Upper lobe of right lung (tissue), 1 donor: ENCODE measurements at regions not wholly inside any gene's neighbourhood (a gene's known extent, or its start where the extent isn't known, plus 50 kb on each side); places are given as distances from the start of the nearest gene placed in this dataset.

Source experiments
- ATAC-seq: fragments of 200-7000 bp; cut with Tn5 transposase; one replicate; pipeline ENCODE4 v1.9.1; 2020; ENCODE audit warnings: mild to moderate bottlenecking, moderate library complexity
- DNase-seq: peaks from one replicate; pipeline ENCODE4 v3.0.0-alpha.2; 2020
- H3K27ac ChIP-seq: fragments of 200-600 bp; one replicate; pipeline ENCODE4 v1.8.0; 2022
- H3K27me3 ChIP-seq: fragments of 200-600 bp; one replicate; pipeline ENCODE4 v1.8.0; 2022; ENCODE audit warnings: mild to moderate bottlenecking
- H3K36me3 ChIP-seq: fragments of 200-600 bp; one replicate; pipeline ENCODE4 v1.8.0; 2022
- H3K4me1 ChIP-seq: fragments of 200-600 bp; one replicate; pipeline ENCODE4 v1.8.0; 2022
- H3K4me3 ChIP-seq: fragments of 200-600 bp; one replicate; pipeline ENCODE4 v1.8.0; 2022; ENCODE audit warnings: mild to moderate bottlenecking
- H3K9me3 ChIP-seq: fragments of 200-600 bp; one replicate; pipeline ENCODE4 v1.8.0; 2022
- intact Hi-C: fragments of 100-400 bp; cut with DNase I; formaldehyde crosslinking; loops from one replicate; pipeline ENCODE4 v1.11.0; 2022
- TF ChIP-seq, protein P1 (sequence below): fragments of 200-600 bp; IDR thresholded peaks from one replicate; pipeline ENCODE4 v1.8.0; 2022; ENCODE audit warnings: antibody characterized with exemption
- donor health status: DM: no; HTN: yes; CAD: no; lungs with severe emphysema.

DNA sequence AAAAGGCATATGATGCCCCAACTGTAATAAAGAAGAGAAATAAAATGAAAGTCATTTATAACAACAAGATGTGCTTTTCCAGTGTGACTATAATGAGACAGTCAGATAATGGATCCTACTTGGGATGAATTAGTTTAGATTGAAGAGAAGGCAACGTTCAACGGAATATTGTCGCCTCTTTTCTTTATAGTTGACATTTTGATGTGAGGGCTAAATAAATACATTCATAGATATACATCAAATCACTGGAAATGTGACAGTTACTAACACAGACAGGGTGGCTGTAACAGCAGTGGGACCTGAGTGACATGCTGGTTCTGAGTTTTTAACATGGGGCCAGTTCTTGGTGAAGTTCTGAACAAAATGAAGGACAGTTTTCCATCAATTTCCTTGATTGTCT, 61.1 kb upstream of the ATP2B2 start:
- no peak for DNase-seq
- Histone ChIP-seq H3K4me1 (no peaks in the 10 kb centered on the region), H3K9me3 (no peaks in the 10 kb centered on the region), H3K27ac (no peak overlapping the region), H3K27me3 (peaks cover 3% of the 10 kb centered on the region), H3K4me3 (no peak overlapping the region), H3K36me3 (no peaks in the 10 kb centered on the region)
- intact Hi-C loops: no loop called here
- no peak for ATAC-seq
- TF ChIP-seq, protein P1, sequence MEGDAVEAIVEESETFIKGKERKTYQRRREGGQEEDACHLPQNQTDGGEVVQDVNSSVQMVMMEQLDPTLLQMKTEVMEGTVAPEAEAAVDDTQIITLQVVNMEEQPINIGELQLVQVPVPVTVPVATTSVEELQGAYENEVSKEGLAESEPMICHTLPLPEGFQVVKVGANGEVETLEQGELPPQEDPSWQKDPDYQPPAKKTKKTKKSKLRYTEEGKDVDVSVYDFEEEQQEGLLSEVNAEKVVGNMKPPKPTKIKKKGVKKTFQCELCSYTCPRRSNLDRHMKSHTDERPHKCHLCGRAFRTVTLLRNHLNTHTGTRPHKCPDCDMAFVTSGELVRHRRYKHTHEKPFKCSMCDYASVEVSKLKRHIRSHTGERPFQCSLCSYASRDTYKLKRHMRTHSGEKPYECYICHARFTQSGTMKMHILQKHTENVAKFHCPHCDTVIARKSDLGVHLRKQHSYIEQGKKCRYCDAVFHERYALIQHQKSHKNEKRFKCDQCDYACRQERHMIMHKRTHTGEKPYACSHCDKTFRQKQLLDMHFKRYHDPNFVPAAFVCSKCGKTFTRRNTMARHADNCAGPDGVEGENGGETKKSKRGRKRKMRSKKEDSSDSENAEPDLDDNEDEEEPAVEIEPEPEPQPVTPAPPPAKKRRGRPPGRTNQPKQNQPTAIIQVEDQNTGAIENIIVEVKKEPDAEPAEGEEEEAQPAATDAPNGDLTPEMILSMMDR: no peak

DNA sequence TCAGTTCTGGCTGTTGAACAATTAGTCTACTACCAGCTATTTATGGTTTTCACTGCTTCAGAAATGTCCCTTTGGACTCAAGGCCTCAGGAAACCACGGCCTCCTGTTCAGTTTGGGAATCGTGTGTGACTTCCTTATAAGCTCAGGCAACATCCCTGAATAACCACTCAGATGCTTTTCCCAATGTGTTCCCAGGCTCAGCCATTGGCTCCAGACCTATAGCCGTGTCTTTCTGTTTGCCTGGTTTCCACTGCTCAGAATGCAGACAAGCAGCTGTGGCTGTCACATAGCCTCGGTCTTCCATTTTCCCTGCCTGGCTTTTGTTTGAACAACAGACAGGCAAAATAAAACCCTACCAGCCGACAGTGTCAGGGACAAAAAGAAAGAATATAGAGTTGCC, 63.2 kb upstream of the ATP2B2 start:
- Histone ChIP-seq H3K4me1 (no peaks in the 10 kb centered on the region), H3K4me3 (no peak overlapping the region), H3K27me3 (no peaks in the 10 kb centered on the region), H3K27ac (no peak overlapping the region), H3K36me3 (no peaks in the 10 kb centered on the region), H3K9me3 (no peaks in the 10 kb centered on the region)
- DNase-seq: no peak
- TF ChIP-seq, protein P1: no peak
- no peak for ATAC-seq
- intact Hi-C loops: no loop called here

DNA sequence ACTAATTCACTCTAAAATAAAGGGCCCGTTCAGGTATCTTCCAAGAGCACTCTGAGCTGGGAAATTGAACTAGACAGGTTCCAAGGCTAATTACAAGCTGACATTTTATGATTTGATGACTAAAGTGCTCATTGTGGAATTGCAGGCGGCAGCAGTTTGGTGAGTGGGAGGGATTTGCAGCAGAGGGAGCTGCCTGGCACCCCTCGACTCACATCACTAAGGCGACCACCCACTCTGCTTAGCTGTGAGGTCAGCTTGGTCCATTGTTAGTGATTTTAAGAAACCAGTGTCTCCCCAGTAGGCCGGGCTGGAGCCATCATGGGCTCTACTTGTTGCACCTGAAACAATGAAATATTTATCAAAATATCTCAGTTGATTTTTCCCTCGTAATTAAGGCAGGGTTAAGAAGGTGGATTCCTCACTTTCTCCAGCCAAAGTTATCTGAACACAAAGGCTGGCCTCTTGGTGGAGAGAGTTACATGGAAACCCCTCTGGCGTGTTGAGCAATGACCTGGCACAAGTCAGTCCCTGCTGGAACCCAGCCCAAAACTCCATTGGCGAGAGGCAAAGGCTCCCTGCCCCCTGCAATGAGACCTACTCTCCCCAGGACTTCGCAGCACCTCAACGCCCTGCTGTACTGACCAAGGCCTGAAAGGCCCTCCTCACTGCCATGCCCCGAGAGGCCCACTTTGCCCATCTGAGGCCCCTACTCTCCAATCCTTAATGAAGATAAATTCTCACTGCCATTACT, 65.0 kb upstream of the ATP2B2 start:
- no peak overlapping the region for H3K27ac ChIP-seq
- no peaks in the 10 kb centered on the region for H3K36me3 ChIP-seq
- H3K4me1 ChIP-seq: no peaks in the 10 kb centered on the region
- H3K4me3 ChIP-seq: no peak overlapping the region
- intact Hi-C loops: no loop called here
- H3K9me3 ChIP-seq: no peaks in the 10 kb centered on the region
- DNase-seq (no peak), ATAC-seq (no peak)
- peaks cover 3% of the 10 kb centered on the region for H3K27me3 ChIP-seq
- TF ChIP-seq, protein P1: no peak

DNA sequence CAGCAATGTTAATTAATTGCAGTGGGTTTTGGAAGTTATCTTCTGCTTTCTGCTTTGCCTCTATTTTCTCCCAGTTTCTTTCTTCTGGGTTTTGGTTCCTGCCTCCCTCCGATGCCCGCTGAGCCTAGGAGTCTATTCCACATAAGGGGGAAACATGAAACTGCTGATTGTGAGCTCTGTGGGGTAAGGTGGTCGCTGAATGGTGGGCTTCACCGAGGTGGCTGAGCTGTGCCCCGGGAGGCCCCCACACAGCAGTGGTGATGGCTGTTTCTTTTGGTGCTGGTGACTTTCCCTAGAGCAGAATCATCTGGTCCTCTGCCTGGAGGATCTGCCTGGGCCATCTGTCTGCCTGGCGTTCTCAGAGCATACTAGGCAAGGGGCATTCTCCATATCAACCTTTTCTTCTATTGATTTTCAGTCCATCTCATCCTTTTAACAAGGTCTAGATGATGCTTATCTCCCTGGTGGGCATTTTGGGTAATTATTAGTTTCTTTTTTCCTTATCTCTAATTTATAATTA, 68.8 kb upstream of the ATP2B2 start:
- intact Hi-C loops: no loop called here
- no peak for DNase-seq
- no peak overlapping the region for H3K4me3 ChIP-seq
- no peak for ATAC-seq
- H3K4me1 ChIP-seq: no peaks in the 10 kb centered on the region
- TF ChIP-seq, protein P1: no peak
- no peaks in the 10 kb centered on the region for H3K36me3 ChIP-seq
- peaks cover 3% of the 10 kb centered on the region for H3K27me3 ChIP-seq
- H3K27ac ChIP-seq: no peak overlapping the region
- H3K9me3 ChIP-seq: no peaks in the 10 kb centered on the region

DNA sequence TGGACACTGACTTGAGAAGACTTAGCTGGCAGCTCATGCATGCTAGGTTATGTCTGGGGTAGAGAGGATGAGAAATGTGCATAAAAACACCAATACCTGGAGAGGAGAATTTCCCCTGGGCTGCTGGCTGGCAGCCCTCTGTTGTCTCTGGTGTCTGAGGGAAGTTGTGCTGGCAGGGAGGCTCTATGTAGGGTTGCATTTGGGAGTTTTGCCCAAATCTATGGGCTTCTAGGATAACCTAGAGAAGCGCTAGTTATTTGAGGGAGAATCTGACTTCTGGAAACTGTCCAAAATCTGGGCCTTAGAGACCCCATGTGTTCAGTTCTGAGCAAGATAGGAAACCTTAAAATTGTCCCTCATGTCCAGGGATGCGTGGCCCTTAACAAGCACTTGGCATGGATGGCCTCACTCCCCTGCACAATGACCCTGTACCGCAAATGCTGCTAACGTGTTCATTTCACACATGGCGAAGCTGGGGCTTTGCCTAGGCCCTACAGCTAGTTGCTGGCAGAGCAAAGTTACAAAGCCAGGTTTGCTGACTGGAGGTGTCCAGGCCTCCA, 70.3 kb upstream of the ATP2B2 start:
- Histone ChIP-seq H3K27ac (no peak overlapping the region), H3K27me3 (peaks cover 3% of the 10 kb centered on the region), H3K9me3 (no peaks in the 10 kb centered on the region), H3K4me3 (no peak overlapping the region), H3K4me1 (no peaks in the 10 kb centered on the region), H3K36me3 (no peaks in the 10 kb centered on the region)
- intact Hi-C loops: no loop called here
- TF ChIP-seq, protein P1: no peak
- ATAC-seq: no peak
- DNase-seq: no peak
